GM23248 (cell line): ENCODE measurements at regions not wholly inside any gene's neighbourhood (a gene's known extent, or its start where the extent isn't known, plus 50 kb on each side); places are given as distances from the start of the nearest gene placed in this dataset.
A peak's percentile ranks its signal among the peaks of the same experiment; 100 is the strongest.

Experiments used
- DNase-seq: peaks from one replicate; pipeline ENCODE4 v3.0.0-alpha.2; 2015
- H2AFZ ChIP-seq: fragments of 200-600 bp; sonication (generic); 2 replicates; pipeline ENCODE4 v1.6.1; 2016; ENCODE audit warnings: antibody characterized with exemption
- H3F3A ChIP-seq: fragments of 200-600 bp; sonication (generic); 2 replicates; pipeline ENCODE4 v1.6.1; 2016; ENCODE audit warnings: mild to moderate bottlenecking, antibody characterized with exemption, mixed run types; ENCODE audit not compliant: insufficient read depth
- H3K27ac ChIP-seq: fragments of 200-600 bp; sonication (generic); 2 replicates; pipeline ENCODE4 v1.5.1; 2016; ENCODE audit warnings: mild to moderate bottlenecking
- H3K27me3 ChIP-seq: fragments of 200-600 bp; sonication (generic); replicated peaks from 2 replicates; pipeline ENCODE4 v1.6.1; 2016; ENCODE audit warnings: mild to moderate bottlenecking; ENCODE audit not compliant: insufficient read depth
- H3K36me3 ChIP-seq: fragments of 200-600 bp; sonication (generic); 2 replicates; pipeline ENCODE4 v1.6.1; 2016; ENCODE audit warnings: low read depth, mild to moderate bottlenecking
- H3K4me1 ChIP-seq: fragments of 200-600 bp; sonication (generic); 2 replicates; pipeline ENCODE4 v1.6.1; 2016; ENCODE audit warnings: mild to moderate bottlenecking; ENCODE audit not compliant: insufficient read depth
- H3K4me2 ChIP-seq: fragments of 200-600 bp; sonication (generic); one replicate; pipeline ENCODE4 v1.6.1; 2016; ENCODE audit warnings: mild to moderate bottlenecking; ENCODE audit not compliant: unreplicated experiment
- H3K4me3 ChIP-seq: fragments of 200-600 bp; sonication (generic); 2 replicates; pipeline ENCODE4 v1.5.1; 2016; ENCODE audit warnings: mild to moderate bottlenecking
- H3K79me2 ChIP-seq: fragments of 200-600 bp; sonication (generic); 2 replicates; pipeline ENCODE4 v1.6.1; 2016; ENCODE audit warnings: mild to moderate bottlenecking; ENCODE audit not compliant: insufficient read depth
- H3K9ac ChIP-seq: fragments of 200-600 bp; sonication (generic); 2 replicates; pipeline ENCODE4 v1.6.1; 2016; ENCODE audit warnings: mild to moderate bottlenecking
- H3K9me2 ChIP-seq: fragments of 200-600 bp; sonication (generic); 2 replicates; pipeline ENCODE4 v1.6.1; 2016; ENCODE audit warnings: mixed run types, mild to moderate bottlenecking, moderate library complexity; ENCODE audit not compliant: insufficient read depth
- H3K9me3 ChIP-seq: fragments of 200-600 bp; sonication (generic); one replicate; pipeline ENCODE4 v1.6.1; 2017; ENCODE audit warnings: low read depth
- H4K20me1 ChIP-seq: fragments of 200-600 bp; sonication (generic); 2 replicates; pipeline ENCODE4 v1.6.0; 2016; ENCODE audit not compliant: insufficient read depth
- EZH2 ChIP-seq: fragments of 200-600 bp; sonication (generic); IDR thresholded peaks from 2 replicates; pipeline ENCODE4 v1.6.1; 2018; ENCODE audit warnings: antibody characterized with exemption, mild to moderate bottlenecking; ENCODE audit not compliant: insufficient read depth, poor library complexity, severe bottlenecking
- EZH2phosphoT487 ChIP-seq: fragments of 200-600 bp; sonication (generic); IDR thresholded peaks from 2 replicates; pipeline ENCODE4 v1.6.1; 2018; ENCODE audit warnings: antibody characterized with exemption, moderate library complexity, mild to moderate bottlenecking, low read depth; ENCODE audit not compliant: insufficient read depth
- WGBS, 2 experiments: methylation state at CpG; one replicate each; pipeline ENCODE4 v1.1.6; 2015 to 2017; ENCODE audit warnings: low lambda C conversion rate in 2 of 2, low coverage in 1 of 2; ENCODE audit errors: missing lambda C conversion rate in 2 of 2; 5-methylcytosine and 5-hydroxymethylcytosine counted together
- in situ Hi-C: fragments of 300-500 bp; cut with MboI; formaldehyde crosslinking; loops from 2 replicates; pipeline ENCODE4 v1.15.0; 2020

- H3K27ac ChIP-seq: peak overlapping the region; percentile 45
- in situ Hi-C loops: no loop called here
- H3K9me2 ChIP-seq: no peaks in the 10 kb centered on the region
- no peak overlapping the region for H3K9ac ChIP-seq
- H3K4me3 ChIP-seq: no peak overlapping the region
- no peaks in the 10 kb centered on the region for H3K79me2 ChIP-seq
- no peaks in the 10 kb centered on the region for H3K36me3 ChIP-seq
- H3K27me3 ChIP-seq: no peaks in the 10 kb centered on the region
- TF ChIP-seq EZH2 (no peak), EZH2phosphoT487 (no peak)
- WGBS, 2 experiments: 19 to 33% methylated on average over 2 of the region's 2 CpGs
- H3F3A ChIP-seq: peaks cover 41% of the 10 kb centered on the region
- H3K9me3 ChIP-seq: no peaks in the 10 kb centered on the region
- peak overlapping the region; percentile 18 for H3K4me2 ChIP-seq
- peak; percentile 51 for DNase-seq
- H2AFZ ChIP-seq: no peak overlapping the region
- H3K4me1 ChIP-seq: peaks cover 26% of the 10 kb centered on the region
- H4K20me1 ChIP-seq: no peaks in the 10 kb centered on the region
These were observed 239.4 kb downstream of the C7orf25 start for GRCh38 chr7:42672339-42672999.

DNA sequence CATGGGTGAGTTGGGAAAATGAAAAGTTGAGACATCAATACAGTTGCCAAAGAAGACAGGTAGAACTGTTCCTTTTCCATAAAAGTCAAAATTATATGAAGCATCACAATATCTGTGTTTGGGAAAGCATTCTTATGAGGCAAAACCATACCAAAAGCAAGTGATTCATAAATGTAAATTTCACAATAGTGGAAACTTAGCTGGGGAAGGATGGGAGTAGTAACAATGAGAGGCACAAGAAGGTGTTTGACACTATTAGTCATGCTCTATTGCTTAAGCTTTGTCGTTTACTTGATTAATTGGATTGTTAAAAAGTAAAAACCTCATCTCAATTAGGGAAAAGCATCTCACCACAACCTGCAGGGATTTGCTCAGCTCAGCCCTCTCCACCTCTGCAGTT lies 240.2 kb downstream of the C7orf25 start:
- Histone ChIP-seq H3K9me2 (no peaks in the 10 kb centered on the region), H3K9ac (no peak overlapping the region), H3K79me2 (no peaks in the 10 kb centered on the region), H3K27me3 (no peaks in the 10 kb centered on the region), H2AFZ (no peak overlapping the region), H3K4me1 (peaks cover 20% of the 10 kb centered on the region), H3K36me3 (no peaks in the 10 kb centered on the region), H3K9me3 (no peaks in the 10 kb centered on the region), H3K27ac (peak overlapping the region; percentile 45), H3F3A (peaks cover 33% of the 10 kb centered on the region), H3K4me3 (no peak overlapping the region), H4K20me1 (no peaks in the 10 kb centered on the region), H3K4me2 (peak overlapping the region; percentile 29)
- peak; percentile 85 for DNase-seq
- in situ Hi-C loops: no loop called here
- TF ChIP-seq EZH2phosphoT487: no peak
- TF ChIP-seq EZH2: no peak
- WGBS, 2 experiments: 0% methylated on average over 1 of the region's 1 CpG

DNA sequence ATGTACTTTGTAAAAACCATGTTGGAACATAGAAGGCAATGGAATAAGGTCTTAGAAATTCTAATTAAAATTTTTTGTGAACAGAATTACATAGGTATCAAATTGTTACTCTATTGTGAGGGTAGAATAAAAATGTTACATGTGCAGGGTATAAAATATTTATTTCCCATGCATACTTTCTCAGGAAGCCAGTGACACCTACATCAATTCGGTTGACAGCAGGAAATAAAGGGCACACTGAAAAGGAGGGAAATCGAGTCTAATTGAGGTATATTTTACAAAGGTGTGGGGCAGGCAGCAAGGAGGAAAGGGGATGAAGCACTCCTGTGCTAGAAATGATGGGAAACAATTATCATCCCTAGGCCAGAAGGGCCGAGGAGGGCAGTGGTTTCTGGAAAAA lies 244.9 kb downstream of the C7orf25 start:
- no peaks in the 10 kb centered on the region for H3K9me2 ChIP-seq
- H3K27me3 ChIP-seq: no peaks in the 10 kb centered on the region
- H2AFZ ChIP-seq: no peak overlapping the region
- peaks cover 15% of the 10 kb centered on the region for H3F3A ChIP-seq
- H4K20me1 ChIP-seq: no peaks in the 10 kb centered on the region
- H3K4me1 ChIP-seq: peaks cover 9% of the 10 kb centered on the region
- H3K27ac ChIP-seq: no peak overlapping the region
- no peaks in the 10 kb centered on the region for H3K9me3 ChIP-seq
- in situ Hi-C loops: no loop called here
- no peaks in the 10 kb centered on the region for H3K79me2 ChIP-seq
- 39 to 44% methylated on average over 3 of the region's 3 CpGs for WGBS, 2 experiments
- H3K9ac ChIP-seq: no peak overlapping the region
- no peak overlapping the region for H3K4me3 ChIP-seq
- H3K36me3 ChIP-seq: no peaks in the 10 kb centered on the region
- TF ChIP-seq EZH2phosphoT487 (no peak), EZH2 (no peak)
- DNase-seq: no peak
- no peak overlapping the region for H3K4me2 ChIP-seq

- WGBS, 2 experiments: 93 to 97% methylated on average over 1 of the region's 1 CpG
- no peaks in the 10 kb centered on the region for H3K36me3 ChIP-seq
- H3F3A ChIP-seq: no peaks in the 10 kb centered on the region
- H3K9me2 ChIP-seq: no peaks in the 10 kb centered on the region
- H3K9me3 ChIP-seq: no peaks in the 10 kb centered on the region
- no peak overlapping the region for H2AFZ ChIP-seq
- H3K4me2 ChIP-seq: no peak overlapping the region
- H3K4me3 ChIP-seq: no peak overlapping the region
- peaks cover 4% of the 10 kb centered on the region; the same call in 1 of the 2 replicates for H3K4me1 ChIP-seq
- H3K9ac ChIP-seq: no peak overlapping the region
- no peak for DNase-seq
- H3K27ac ChIP-seq: no peak overlapping the region
- no peaks in the 10 kb centered on the region for H4K20me1 ChIP-seq
- in situ Hi-C loops: no loop called here
- H3K79me2 ChIP-seq: no peaks in the 10 kb centered on the region
- no peaks in the 10 kb centered on the region for H3K27me3 ChIP-seq
- TF ChIP-seq EZH2 (no peak), EZH2phosphoT487 (no peak)
These were observed 249.0 kb downstream of the C7orf25 start for GRCh38 chr7:42662862-42663261.
